Cardiac muscle cell (in vitro differentiated cells and primary cell): ENCODE measurements at regions not wholly inside any gene's neighbourhood (a gene's known extent, or its start where the extent isn't known, plus 50 kb on each side); places are given as distances from the start of the nearest gene placed in this dataset.

Source experiments
- DNase-seq, 2 donors: peaks; one replicate each; pipeline versions ENCODE4 v3.0.0 to v3.0.0-alpha.2; 2010 to 2017; ENCODE audit warnings: low read depth in 1 of 2, low spot score in 1 of 2
- H3K27ac ChIP-seq: fragments of 200-600 bp; sonication (generic); 2 replicates; pipeline ENCODE4 v1.5.1; 2016
- H3K27me3 ChIP-seq: fragments of 200-600 bp; sonication (generic); 2 replicates; pipeline ENCODE4 v1.6.0; 2016; ENCODE audit warnings: control low read depth
- H3K36me3 ChIP-seq: fragments of 200-600 bp; sonication (generic); 2 replicates; pipeline ENCODE4 v1.5.1; 2016; ENCODE audit warnings: control low read depth
- H3K4me1 ChIP-seq: fragments of 200-600 bp; sonication (generic); 2 replicates; pipeline ENCODE4 v1.8.1; 2017; ENCODE audit warnings: low read depth, mild to moderate bottlenecking, mixed run types
- H3K4me3 ChIP-seq: fragments of 200-600 bp; sonication (generic); 2 replicates; pipeline ENCODE4 v1.5.1; 2016; ENCODE audit warnings: mild to moderate bottlenecking
- H3K9me3 ChIP-seq: fragments of 200-600 bp; sonication (generic); 2 replicates; pipeline ENCODE4 v1.5.1; 2017; ENCODE audit warnings: low read depth, mild to moderate bottlenecking, control low read depth
- CTCF ChIP-seq: IDR thresholded peaks from 2 replicates; pipeline ENCODE4 v1.5.1; 2012; ENCODE audit warnings: low read depth, mild to moderate bottlenecking, low read length

- no peak for DNase-seq
- Histone ChIP-seq H3K4me1 (no peaks in the 10 kb centered on the region), H3K36me3 (no peaks in the 10 kb centered on the region), H3K27me3 (no peaks in the 10 kb centered on the region), H3K27ac (no peak overlapping the region), H3K9me3 (no peaks in the 10 kb centered on the region), H3K4me3 (no peak overlapping the region)
- TF ChIP-seq CTCF: no peak
Measured at GRCh38 chr6:96381246-96381645, 140.4 kb upstream of the UFL1 start.

GRCh38 chr6:96391776-96392360 lies 129.7 kb upstream of the UFL1 start:
- peak in 1 of 2 donors; percentile 59 for DNase-seq
- Histone ChIP-seq H3K4me1 (no peaks in the 10 kb centered on the region), H3K36me3 (no peaks in the 10 kb centered on the region), H3K9me3 (no peaks in the 10 kb centered on the region), H3K4me3 (no peak overlapping the region), H3K27ac (no peak overlapping the region), H3K27me3 (no peaks in the 10 kb centered on the region)
- no peak for TF ChIP-seq CTCF

- peak in 1 of 2 donors; percentile 38 for DNase-seq
- no peaks in the 10 kb centered on the region for H3K36me3 ChIP-seq
- no peaks in the 10 kb centered on the region for H3K4me1 ChIP-seq
- H3K9me3 ChIP-seq: no peaks in the 10 kb centered on the region
- TF ChIP-seq CTCF: no peak
- H3K27ac ChIP-seq: no peak overlapping the region
- no peaks in the 10 kb centered on the region for H3K27me3 ChIP-seq
- no peak overlapping the region for H3K4me3 ChIP-seq
Measured at GRCh38 chr6:96394727-96395126, 126.9 kb upstream of the UFL1 start.

GRCh38 chr6:96410467-96410866 lies 111.1 kb upstream of the UFL1 start:
- Histone ChIP-seq H3K9me3 (no peaks in the 10 kb centered on the region), H3K27me3 (no peaks in the 10 kb centered on the region), H3K27ac (no peak overlapping the region), H3K4me1 (no peaks in the 10 kb centered on the region), H3K4me3 (no peak overlapping the region), H3K36me3 (no peaks in the 10 kb centered on the region)
- TF ChIP-seq CTCF: no peak
- DNase-seq: peak in 1 of 2 donors; percentile 1

GRCh38 chr6:96420294-96420693 lies 101.3 kb upstream of the UFL1 start:
- no peaks in the 10 kb centered on the region for H3K36me3 ChIP-seq
- TF ChIP-seq CTCF: no peak
- no peaks in the 10 kb centered on the region for H3K4me1 ChIP-seq
- H3K4me3 ChIP-seq: no peak overlapping the region
- H3K9me3 ChIP-seq: no peaks in the 10 kb centered on the region
- H3K27me3 ChIP-seq: no peaks in the 10 kb centered on the region
- no peak overlapping the region for H3K27ac ChIP-seq
- DNase-seq: no peak

GRCh38 chr6:96433950-96434349 lies 87.7 kb upstream of the UFL1 start:
- Histone ChIP-seq H3K4me1 (no peaks in the 10 kb centered on the region), H3K36me3 (no peaks in the 10 kb centered on the region), H3K9me3 (no peaks in the 10 kb centered on the region), H3K4me3 (no peak overlapping the region), H3K27me3 (no peaks in the 10 kb centered on the region), H3K27ac (no peak overlapping the region)
- no peak for TF ChIP-seq CTCF
- DNase-seq: no peak
